GM18861 (cell line): ENCODE measurements at regions not wholly inside any gene's neighbourhood (a gene's known extent, or its start where the extent isn't known, plus 50 kb on each side); places are given as distances from the start of the nearest gene placed in this dataset.

Experiments
- ATAC-seq: cut with Tn5 transposase; IDR thresholded peaks from one replicate; pipeline ENCODE4 v1.9.1; 2021; ENCODE audit not compliant: unreplicated experiment

DNA sequence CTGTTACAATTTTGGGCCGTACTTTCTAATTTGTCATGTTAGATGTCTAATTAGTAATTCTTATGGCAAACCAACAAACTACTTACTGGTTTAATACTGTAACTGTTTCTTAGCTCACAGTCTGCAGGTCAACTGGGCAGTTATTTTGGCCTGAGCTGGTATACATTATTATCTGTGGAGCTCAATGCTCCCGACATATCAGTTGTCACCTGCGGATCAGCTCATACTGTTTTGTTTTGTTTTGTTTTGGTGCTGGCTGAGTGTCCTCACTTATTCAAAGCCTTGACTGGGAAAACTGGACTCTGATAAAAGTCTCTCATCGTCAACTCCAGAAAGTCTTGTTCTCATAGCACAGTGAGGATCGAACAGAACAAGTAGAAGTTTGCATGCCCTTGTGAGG lies 1060.6 kb upstream of the CDH8 start:
- ATAC-seq, result no peak

DNA sequence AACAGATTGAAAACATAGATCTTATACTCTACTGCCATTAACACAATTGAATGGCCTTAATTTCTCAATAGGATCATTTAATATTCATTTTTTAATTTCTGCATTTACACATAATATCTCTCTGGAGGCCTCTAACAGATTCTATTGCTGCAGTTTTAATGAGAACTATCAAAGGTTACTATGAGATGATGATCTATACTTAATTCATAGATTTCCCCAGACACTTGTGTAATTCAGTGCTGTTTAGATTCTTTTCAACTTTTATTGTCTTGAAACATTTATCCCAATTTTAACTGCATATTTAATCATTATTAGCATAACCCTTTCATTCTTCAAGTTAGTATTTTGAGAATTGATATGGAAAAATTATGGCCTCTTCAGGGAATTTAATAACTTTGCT lies 1056.5 kb upstream of the CDH8 start:
- ATAC-seq, result no peak

DNA sequence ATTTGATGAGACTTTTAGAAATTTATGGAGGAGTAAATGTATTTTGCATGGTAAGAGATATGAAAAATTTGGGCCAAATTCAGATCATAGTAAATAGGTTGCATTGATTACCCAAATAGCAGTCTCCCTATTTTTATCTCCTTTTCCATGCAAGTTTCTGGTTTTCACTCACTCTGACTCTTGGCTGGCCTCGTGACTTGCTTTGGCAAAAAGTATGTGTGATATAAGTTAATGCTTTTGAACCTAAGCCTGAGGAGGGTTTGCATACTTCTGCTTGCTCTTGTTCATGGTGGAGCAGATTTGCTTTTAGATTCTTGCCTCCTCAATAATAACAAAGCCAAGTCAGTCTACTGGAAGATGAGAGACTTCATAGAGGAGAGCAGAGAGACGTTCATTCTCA lies 1045.9 kb upstream of the CDH8 start:
- no peak for ATAC-seq

DNA sequence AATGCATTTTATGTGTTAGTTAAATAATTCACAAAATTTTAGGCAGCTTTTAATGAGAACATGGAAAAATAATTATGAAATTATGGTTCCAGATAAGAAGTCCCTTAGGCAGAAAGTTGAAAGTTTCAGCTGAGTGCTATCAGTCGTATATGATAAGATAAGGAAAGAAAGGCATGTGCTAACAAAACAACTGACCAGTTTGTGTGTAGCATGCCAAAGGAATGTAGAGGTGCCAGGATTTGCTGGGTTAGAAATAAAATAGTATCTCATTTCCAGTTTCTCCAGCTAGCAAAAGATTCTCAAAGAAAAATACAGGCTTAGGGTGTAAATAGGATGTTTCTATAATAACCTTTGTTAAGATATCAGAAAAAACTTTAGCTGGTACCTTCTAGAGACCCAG lies 1044.5 kb upstream of the CDH8 start:
- ATAC-seq, result no peak

DNA sequence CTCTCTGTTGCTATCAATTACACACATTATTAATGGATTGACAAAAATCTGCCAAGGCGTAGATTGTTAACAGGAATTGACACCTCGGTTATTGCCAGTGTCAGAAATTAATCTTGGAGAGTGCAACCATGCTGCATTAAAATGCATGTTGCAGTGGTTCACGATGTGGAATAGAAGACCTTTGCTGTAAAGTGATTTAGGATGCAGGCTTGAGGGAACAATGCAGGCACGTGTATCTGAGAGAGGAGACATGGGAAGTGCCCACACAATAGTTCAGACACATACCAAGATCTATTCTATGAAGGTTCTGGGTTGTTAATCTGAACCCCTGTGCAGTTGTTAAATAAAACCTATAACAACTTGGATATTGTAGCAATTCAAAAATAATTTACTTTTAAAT lies 1032.8 kb upstream of the CDH8 start:
- ATAC-seq, result no peak

DNA sequence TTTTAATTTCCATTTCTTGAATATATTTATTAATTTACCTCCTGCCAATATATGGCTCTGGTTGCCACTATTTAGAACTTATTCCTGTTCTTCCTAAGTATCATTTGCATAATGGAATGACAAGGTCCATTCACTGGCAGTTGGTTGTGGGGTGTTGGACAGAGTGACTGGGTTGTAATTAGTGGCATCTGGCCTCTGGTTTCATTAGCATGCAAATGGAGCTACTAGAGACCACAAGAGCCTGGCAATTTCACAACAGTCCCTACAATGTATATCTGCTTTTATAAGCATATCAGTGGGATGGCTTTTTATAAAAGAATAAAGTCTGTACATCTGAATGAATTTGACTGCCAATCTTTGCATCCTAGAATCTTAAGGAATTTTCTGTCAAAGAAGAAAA lies 1030.9 kb upstream of the CDH8 start:
- no peak for ATAC-seq

DNA sequence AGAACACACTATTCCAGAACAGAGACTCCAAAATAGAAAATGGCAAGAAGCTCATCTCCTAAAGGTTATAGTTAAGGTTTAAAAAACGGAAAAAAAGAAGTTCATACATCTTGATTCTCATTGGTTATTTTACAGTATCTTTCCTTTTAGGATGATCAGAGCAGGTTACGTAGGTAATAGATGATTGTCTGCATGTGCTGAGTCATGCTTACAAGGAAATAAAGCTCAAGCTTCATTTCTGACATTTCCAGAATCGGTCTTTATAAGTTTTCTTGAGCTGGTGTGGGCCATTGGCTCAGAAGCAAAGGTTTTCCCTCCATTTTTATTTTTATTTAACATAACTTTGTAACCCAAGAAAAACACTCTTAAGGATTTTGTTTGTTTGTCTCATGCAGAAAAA lies 1030.3 kb upstream of the CDH8 start:
- ATAC-seq, result no peak

DNA sequence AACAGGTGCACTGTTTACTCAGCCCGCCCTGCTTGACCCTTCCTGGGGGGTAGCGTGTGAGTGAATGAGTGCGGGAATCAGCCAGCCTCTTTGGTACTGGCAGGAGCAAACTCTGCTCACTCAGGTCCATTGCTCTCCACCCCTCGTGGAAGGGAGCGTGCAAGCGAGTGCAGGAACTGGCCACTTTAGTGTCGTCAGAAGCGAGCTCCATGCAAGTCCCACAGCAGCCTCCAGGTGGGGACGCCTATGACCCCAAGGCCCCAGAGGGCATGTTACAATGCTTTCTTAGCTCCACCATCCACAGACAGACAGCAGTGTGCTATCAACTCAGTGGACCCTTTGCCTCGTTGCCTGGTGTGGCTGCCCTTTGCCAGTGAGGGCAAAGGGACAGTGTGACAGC lies 1025.1 kb upstream of the CDH8 start:
- no peak for ATAC-seq

DNA sequence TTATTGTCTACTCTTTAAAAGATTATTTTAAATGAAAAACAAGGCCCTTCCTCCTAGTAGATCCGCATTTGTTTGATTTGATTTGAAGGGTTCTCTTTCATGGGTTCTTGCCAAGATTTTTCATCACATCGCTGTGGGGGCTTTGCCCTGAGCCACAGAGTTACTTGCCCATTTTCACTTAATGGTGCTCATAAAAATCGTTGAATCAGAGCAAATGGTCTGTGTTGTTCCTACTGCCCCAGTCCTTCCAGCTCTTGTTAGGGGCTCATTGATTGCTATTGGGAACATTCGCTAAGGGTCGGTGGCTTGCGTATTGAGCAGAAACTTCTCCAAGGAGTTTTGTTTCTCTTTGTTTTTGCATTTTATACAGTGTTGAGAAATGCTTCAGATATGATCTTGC lies 1023.4 kb upstream of the CDH8 start:
- no peak for ATAC-seq

DNA sequence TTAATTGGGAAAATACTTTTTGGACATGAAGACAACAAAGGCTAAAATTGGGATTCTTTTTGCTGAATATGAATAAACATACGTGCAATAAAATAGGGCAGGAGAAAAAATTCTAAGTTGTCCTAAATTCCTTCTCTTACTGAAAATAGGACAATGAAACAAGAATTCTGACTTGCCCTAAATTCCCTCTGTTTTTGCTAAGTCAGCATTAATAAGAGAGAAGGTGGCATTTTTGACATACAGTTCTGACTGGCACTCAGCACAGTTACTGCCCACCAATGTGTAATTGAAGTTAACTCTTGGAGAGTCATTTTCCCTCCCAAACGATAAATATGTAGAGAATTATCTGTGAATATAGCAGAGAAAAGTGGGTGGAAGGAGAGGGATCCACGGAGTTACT lies 1021.1 kb upstream of the CDH8 start:
- ATAC-seq, result no peak

DNA sequence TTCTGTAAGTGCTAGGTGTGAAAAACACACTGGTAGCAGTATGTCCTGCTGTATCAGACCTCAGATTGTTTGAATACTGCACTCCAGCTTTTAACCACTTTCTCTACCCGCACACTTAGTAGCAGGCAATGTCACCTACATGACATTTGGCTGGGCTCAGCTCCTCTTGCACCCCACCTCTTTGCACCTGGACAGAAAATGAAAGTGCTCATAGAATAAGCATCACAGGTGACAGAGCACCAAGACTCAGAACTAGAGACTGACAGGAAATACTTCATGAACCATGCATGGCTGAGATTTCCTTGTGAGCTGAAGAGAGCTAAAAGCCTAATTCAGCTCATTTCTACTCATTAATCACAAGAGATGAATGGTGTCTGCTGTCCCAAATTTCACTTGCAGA lies 1014.2 kb upstream of the CDH8 start:
- ATAC-seq, result no peak

DNA sequence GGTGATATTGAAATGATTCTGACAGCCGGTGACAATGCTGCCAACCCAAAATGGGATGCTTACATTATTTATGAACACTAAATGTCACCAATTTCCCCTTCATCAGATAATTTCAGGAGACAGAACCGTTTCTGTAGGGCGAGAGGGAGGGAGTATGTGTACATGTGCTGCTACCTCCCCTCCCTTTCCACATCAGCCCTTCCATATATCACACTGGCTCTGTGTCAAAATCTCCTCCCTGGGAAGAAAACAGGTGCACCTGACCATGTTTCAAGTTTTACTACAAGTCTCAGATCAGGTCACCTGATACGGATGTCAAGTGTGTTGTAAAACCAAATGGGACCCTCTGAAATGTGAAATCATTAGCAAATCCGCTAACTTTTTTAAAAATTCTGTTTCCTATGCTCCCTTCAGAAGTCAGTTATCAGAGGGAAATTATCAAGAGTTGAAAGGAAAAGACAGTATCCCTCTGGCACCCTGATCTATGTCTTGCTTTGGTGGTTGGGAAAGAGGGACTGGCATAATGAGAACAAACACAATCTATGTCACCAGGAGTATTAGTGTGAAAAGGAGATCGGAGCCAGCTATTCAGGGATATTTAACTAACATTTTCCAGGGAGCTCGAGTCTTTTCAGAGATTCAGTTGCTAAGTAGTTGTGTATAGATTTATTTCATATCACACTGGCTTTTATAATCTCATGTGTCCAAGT lies 1002.3 kb upstream of the CDH8 start:
- no peak for ATAC-seq

DNA sequence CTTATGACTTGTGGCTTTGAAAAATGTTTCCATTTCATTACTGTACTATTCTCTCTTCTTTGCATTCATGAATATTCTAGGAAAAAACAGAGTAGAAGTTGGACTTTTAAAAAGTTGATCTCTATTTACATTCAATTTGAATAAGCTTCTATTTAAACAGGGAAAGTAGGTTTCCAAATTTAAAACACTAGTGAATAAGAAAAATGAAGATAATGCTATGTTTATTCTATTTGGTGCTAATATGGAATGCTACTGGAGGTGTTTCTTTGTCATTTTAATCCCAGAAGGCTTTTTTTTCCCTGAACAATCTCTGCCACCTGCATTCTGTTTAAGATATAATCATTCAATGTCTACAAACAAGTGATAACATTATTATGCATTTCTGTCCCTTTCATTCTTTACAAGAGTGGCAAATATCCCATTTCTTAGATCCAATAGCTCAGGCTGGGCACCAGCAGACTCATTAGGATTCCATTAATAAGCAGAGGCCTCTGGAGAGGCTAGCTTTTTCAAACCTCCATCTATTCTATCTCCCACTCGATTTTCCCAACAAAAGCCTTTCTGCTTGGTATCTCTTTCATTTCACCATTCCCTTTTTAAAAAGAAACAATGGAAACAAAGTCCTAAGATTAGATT lies 1001.6 kb upstream of the CDH8 start:
- no peak for ATAC-seq

DNA sequence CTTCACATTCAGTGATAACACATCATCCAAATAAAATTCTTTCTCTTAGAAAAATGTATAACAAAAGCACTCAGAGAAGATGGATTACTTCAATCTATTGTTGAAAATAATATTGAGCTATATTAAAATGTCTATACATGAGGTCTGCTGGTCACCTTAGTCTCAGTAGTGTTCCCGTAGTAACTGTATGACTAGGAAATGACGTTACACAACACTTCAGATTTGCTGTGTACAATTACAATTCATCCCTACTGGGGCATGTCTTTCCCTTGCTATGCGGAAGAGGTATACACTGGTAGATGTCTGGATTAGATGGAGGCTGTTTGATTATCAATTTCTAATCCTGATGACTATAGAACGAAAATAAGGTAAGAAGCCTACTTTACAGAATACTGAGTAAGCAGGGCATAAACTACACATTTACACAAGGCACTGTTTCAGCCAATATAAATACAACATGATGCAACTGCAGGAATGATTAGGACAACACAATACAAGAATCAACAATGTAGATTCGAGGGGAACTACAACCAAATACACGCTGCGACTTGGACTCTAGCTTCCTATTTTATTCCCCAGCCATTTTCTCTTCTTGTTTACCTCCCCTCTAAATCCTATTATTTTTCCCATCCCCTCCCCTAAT lies 982.5 kb upstream of the CDH8 start:
- ATAC-seq, result no peak

DNA sequence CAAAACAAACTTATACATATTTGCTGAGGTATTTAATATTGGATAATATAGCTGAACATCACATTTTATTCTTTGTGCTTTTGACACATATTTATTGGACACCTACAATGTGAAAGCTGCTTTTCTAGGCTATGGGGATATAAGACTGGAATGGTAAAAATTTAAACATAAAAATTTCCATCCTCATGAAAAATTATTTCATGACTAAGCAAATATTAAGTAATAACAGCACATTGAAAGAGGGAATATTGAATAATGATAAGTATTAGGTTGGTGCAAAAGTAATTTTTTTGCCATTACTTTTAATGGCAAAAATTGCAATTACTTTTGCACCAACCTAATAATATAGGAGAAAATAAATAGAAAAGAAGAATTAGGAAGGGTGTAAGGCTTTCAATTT lies 972.5 kb upstream of the CDH8 start:
- ATAC-seq, result no peak

DNA sequence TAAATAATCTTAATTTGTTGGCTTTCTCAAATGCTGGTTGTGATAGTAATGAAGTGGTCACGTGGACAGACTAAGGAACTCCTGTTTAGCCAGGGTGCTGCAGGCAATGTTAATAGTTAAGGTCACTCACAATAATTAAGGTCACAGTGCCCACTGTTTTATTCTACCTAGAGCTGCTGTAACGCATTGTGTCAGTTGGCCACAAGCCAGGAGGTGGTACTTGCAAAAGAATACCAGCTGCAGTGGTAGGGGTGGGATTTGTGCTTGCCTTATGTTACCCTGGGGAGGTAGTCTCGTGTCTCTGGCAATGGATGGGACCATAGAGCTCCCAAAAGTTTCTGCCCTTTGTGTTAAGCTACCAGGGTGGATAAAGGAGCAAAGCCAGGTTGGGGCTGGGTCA lies 969.1 kb upstream of the CDH8 start:
- ATAC-seq, result no peak

DNA sequence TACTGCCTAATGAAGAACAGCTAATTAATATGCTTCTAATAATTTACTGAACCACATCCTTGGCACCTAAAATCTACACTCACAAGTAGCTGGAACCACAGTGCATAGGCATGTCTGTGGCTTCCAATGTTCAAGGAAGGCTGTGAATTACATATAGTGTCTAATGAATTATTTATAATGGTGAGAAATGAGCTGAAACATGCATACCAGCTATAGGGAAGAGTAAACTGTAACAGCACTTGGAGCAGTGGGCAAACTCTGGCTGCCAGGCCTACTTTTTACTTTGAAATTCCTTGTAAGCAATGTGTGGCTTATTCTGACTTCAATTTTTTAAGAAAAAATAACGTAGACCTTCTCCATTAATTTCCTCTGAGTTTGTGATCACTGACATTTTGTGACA lies 953.2 kb upstream of the CDH8 start:
- no peak for ATAC-seq

DNA sequence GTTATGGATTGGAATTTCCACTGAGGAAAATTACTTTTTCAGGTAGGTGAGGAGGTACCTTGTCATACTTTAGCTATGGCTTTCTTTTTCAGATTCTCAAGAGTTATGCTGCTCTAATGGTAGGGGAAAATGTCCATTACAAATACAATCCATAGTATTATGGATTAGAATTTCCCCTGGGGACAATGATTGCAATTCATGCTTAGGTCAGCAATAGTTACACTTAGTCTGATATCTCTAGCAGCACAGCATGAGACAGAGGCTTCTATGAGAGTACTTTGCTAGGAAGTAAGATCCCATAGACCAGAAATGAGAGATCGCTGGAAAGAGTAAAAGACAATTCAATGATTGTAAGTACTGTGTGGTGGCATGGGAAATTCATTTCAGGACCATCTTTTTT lies 949.5 kb upstream of the CDH8 start:
- no peak for ATAC-seq

DNA sequence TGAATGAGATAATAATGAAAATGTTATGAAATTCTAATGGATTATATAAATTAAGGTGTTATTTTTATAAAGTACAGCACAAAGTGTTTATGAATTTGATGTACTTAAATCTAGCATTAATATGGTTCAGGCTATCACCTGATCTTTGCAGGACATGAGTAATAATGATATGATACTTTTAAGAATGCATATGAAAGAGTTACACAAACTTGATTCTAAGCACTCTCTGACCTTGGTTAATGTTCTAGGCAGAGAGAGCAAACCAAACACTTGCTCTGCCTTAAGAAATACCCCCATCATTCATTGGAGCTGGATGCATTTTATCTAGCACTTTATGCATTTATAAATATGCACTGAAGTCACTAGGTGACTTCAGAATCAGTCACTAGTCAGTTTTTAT lies 942.2 kb upstream of the CDH8 start:
- no peak for ATAC-seq

DNA sequence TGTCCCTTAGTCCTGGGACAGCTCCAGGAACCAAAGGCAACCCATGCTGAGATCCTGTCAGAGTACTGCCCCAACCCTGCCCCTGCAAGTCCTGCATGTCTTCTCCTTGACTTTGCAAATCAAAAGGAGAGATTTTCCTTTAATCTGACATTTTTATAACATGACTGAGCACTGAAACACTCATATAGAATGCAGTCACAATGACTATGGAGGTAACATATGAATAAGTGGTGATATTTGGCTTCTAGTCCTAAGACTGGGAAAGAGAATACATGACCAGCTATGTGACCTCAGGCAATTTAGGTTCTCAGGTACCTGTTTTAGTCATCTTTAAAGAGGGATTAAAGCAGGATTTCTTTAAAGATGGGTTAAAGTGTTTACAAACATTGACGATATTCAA lies 941.6 kb upstream of the CDH8 start:
- no peak for ATAC-seq

DNA sequence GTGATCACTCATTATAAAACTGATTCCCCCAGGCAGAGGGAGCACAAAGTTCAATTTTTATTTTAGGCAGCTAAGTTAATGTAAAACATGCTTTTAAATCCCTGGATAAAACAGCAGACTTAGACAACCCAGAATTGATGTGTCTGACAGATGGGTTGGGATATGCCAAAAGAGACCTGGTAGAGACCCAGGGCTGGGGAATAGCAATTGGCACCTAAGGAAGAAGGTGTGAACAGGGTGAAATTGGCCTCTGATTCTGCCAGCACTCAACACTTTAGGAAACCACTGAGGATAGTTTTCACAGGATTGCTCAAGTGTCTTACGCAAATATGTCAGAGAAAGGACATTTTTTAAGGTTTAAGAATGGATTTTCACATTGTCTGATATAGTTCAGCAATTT lies 938.2 kb upstream of the CDH8 start:
- no peak for ATAC-seq

DNA sequence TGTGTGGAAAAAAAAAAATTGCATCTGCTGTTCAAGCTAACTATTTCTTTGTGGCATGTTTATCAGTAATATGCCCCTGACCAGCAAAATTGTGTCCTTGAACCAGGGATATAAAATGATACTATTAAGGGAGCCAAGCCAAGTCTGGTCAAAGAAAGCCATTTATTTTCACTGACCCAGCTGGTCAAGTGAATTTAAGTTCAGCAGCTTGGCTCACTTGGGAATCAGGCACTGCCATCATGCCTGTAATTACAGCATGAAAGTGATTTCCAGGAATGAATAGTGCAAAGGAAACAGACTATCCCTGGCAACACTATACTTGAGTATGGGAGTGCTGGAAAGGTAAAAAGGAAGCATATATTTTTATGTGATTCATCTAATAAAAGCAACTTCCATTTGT lies 934.6 kb upstream of the CDH8 start:
- no peak for ATAC-seq
